CD4-positive, alpha-beta T cell treated with Interferon gamma for 1 hour (primary cell): ENCODE measurements at regions not wholly inside any gene's neighbourhood (a gene's known extent, or its start where the extent isn't known, plus 50 kb on each side); places are given as distances from the start of the nearest gene placed in this dataset.
"Not testable (repeated sequence)": the region's sequence is repeated elsewhere in the genome, so short reads cannot be mapped to it uniquely, and the experiment has no call there.

Experiments used
- DNase-seq: peaks from one replicate; pipeline ENCODE4 v3.0.0-alpha.2; 2020

DNA sequence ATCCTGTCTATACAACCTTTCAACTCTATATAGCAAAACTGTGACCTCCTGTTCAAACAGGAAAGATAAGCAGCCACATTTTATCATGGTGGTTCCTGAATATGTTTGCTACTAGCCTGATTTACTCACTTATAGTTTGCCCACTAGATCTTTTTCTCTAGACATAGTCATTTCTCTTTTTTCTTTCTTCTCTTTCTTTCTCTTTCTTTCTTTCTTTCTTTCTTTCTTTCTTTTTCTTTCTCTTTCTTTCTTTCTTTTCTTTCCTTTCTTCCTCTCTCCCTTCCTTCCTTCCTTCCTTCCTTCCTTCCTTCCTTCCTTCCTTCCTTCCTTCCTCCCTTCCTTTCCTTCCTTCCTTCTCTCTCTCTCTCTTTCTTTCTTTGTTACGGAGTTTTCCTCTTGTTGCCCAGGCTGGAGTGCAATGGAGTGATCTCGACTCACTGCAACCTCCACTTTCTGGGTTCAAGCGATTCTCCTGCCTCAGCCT lies 142.0 kb upstream of the TBL1XR1 start:
- DNase-seq: not testable (repeated sequence)

DNA sequence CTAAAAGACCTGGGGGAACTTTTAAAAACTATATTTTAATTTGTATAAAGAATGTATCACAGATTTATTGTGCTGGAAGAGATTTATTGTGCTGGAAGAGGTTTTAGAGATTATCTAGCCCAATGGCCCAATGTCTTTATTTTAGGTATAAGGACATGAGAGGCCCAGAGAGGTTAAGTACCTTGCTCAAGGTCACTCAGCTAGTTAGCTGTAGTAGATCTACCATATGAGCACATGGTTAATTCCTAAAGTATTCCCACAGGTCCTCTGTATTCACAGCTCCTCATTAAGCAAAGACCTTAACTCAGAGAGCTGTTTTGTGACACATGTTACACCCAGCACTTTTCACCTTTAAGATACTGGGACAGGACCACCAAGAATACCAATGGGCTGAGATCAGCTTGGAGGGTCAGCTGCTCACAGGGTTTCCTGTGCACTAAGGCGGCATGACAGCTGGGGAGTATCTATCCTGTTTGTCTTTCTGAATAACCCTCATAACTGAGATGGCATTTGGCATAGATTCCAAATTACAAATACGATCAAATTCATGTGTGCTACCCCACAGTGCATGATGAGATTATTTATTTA lies 143.1 kb upstream of the TBL1XR1 start:
- DNase-seq: no peak

DNA sequence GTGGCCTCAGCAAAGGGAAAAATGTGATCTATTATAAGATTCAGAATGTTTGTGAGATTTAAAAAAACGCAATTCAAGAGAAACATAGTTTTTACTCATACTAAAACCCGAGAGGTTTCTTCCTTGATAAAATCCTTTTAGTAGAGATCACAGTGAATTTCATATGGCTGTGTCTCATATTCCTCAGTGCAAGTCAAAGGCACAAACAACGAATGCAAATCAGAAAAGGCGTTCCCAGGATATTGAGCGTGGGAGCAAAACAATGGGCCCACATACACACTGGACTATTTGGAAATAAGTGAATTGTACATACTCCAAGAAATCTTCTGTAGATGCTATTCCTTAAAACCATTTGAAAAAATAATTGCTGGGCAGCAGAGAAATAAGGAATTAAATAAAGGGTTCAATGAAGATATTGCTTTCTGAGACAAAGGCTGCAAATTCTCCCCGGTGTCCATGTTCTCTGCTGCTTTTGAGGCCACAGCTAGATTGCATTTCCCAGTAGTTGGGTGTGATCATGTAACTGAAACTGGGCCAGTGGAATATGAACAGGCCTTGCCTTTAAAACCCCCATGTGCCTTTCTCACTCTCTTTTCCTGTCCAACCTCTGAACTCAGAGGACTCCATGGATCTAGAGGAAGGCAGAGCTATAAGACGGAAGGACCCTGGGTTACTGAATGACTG lies 144.6 kb upstream of the TBL1XR1 start:
- no peak for DNase-seq

DNA sequence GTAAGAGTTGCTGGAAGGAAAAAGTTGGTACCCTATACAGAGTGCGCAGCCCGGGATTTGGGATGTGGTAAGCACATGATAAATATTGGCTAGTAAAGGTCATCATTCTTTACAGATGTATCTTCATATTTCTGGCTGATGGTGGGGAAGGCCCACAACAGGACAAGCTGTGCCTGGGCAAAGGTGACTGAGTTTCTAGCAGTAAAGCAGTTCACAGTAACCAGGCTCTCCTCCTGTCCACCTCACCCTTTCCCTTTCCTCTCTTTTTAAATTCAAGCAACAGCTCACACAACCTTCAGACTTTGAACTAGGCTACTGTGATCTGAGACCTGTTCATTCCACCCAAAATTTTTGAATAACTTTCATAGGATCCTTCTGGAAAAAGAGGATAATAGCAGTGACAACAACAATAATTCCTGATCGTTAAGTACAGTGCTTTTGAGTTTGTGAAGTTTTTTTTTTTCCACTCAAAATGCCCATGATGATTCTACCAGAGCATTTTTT lies 145.9 kb upstream of the TBL1XR1 start:
- no peak for DNase-seq

DNA sequence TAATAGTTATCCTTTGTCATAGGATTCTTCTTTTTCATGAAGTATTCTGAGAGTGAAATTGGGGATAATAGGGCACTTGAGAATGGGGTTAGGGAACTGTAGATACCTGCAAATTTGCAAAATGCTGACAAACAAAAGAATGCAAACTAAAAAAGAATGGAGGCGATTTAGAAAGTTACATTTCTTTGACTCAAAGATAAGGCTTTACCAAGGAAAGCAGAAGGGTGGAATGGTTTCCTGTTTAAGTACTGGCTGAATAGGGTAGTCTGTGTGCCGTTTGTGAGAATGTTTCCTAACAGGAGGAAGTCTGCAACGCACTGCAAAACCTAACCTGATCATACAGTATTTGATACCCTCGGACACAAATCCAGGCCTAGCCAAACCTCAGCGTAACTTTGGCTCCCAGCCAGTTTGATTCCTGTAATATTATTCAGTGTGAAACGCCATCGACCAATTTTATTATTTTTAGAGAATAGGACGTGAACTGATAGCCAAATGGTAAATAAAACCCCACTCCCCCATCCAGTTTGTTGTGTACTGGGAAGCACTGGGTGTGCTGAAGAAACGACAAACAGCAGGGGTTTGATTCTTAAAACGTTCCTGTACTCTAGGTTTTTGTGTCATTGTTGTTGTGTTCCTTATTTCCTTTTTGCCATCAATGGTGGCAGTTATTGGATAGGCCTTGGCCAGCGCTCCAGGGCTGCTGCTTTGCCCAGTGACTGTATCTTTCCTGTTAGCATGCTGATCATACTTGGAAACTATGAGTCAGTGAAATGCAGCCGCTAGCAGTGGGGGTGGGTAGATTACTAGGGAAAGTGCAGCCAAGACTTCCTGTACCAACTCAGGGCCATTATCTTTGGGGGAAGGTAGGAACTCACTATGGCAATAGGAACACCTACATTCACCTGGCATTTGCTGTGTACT lies 148.0 kb upstream of the TBL1XR1 start:
- DNase-seq: peak; percentile 58

DNA sequence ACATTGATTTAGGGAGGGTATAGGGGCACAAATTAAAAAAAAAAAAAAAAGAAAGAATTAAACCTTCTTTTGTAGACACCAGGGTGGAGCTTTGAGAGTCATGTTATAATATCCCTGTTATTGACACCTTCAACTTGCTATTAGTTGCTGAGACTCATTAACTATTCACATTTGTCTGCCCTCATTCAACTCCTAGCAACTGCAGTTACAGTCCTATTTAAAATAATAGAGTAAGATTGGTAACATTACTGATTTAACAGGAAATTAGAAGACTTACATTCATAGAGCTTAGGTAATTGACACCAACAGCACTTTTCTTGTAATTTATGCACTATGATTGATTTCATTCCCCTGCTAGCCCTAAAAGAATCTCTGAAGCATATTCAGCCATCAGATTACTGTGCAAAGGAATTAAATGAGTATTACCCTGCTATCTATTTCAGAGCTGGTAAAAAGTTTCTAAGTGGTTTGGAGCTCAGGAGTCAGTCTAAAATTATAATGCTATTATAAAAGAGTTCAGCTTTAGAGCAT lies 148.8 kb upstream of the TBL1XR1 start:
- no peak for DNase-seq

DNA sequence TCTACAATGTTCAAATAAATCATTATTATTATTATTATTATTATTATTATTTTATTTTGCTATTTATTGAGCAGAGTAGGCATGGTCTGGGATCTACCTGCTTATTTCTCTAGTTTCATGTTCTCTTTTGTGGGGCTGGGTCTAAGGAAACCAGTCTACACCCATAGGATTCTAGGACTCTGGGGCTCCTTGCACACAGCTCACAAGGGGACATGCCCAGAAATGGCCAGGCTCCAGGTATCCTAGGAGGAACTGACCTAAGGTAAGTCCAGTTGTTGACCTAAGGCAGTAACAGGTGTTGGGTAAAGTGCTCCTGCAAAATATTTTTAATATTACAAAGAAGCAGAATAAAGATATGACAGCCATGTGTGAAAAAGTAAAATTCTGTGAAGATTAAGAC lies 149.6 kb upstream of the TBL1XR1 start:
- no peak for DNase-seq

DNA sequence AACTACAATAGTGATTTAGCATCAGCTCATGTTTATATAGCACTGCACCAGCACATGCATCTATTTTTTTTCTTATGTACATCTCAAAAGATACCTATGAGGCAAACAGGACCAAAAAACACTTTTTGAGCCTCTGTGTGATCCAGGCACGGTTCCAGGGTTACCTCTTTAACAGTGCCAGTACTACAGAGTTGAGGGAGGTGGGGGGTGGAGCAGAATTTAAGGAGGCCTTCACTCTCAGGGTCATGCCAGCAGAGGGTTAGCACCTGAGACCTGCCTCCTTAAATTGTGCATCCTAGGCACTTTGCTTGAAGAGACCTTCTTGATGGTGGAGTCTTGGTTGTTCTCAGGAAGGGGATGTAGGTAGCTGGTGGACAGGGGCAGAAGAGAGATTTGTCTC lies 150.3 kb upstream of the TBL1XR1 start:
- no peak for DNase-seq

DNA sequence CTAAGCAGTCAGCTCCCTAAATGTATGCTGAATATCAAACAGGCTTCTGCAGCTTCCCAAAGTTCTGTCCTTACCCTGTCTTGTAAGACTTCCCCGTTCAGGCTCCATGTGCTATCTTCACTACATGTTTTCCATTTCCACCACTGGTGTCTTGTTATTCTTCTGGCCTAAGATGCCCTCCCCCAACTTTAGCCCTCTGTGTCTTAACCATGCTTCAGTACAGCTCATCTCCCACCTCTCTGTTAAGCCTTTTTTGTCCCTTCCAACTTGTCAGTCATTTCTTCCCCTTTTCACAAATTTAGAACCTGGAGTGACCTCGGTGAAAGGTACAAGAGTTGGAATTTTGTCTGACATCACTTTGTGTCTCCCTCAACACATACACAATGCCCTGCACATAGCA lies 151.7 kb upstream of the TBL1XR1 start:
- no peak for DNase-seq

DNA sequence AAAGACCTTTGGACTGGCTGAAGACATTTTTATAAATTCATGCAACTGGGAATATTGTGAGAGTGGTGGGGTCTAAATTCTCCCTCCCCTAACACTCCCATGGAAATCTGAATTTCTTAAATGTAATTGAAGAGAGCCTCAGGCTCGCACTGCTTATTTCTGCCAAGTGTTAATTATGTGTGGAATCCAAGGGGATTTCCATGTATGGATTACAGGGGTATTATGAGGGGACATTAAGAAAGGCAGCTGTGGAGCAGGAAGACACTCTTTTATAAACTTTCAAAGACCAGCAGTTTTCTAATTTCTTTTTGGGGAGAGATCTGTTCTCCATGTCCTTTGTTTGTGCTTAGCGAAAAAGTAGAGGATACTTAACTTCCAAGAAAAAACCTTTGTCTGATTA lies 152.1 kb upstream of the TBL1XR1 start:
- DNase-seq: no peak

DNA sequence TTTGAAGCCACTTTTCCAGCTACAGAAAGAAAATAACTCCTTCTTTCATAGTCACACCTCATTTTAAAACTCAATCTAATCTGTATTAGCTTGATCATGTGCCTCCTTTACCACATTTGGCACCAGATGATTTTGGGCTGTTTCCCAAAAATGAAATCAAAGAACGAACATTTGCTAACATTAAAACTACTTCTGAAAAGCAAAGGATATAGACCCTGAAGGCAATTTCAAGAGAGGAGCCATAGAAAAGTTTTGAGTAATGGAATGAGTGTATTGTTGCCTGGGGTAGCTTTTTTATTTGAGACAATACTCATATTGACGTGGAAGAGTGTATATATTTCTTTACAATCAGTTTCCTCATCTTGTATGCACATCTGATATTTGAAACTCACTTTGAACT lies 152.8 kb upstream of the TBL1XR1 start:
- DNase-seq: no peak

DNA sequence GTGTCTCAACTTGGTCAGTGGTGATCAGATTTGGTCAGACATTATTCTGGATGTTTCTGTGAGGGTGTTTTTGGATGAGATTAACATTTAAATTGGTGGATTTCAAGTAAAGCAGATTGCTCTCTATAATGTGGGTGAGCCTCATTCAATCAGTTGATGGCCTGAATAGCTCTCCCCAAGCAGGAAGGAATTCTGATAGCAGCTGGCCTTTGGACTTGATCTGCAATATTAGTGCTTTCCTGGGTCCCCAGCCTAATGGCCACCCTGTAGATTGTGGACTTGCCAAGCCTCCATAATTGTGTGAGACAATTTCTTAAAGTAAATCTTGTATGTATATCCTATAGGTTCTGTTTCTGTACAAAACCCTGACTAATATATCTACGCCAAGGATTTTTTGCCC lies 153.9 kb upstream of the TBL1XR1 start:
- DNase-seq: no peak

DNA sequence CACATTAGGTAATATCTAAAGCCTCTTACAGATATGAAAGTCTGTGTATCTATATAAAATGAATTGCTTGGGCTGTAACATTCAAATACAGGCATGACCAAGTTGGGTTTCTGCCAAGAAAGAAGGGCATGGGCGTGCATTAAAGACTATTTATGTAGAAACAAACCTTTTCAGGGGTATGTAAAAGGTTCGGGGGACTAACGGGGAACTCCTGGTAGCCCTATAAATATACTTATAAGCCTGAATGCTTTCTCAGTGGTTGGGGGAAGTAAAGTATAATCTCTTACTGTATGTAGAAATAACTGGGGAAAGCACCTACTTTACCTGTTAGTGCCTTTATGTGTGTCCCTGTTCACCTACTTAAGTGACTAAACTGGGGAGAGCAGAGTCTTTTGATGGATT lies 154.5 kb upstream of the TBL1XR1 start:
- DNase-seq: peak; percentile 21

DNA sequence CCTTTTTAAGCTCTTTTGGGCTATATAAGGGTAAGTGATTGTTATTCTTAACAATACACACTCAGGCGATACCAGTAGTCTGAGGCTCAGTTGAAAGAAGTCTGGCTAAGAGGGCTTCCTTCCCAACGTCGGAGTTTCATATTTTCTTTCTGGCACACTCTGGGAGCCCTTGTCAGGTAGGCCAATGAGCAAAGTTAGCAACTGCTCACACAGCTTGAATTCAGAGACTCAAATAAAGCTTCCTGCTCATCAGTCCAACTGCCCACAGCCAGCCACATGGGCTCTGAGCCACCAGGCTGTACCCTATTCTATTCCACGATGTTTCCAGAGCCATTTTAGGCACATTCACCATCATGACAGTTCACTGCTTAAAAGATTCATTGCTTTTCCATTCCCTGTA lies 155.1 kb upstream of the TBL1XR1 start:
- DNase-seq: no peak

DNA sequence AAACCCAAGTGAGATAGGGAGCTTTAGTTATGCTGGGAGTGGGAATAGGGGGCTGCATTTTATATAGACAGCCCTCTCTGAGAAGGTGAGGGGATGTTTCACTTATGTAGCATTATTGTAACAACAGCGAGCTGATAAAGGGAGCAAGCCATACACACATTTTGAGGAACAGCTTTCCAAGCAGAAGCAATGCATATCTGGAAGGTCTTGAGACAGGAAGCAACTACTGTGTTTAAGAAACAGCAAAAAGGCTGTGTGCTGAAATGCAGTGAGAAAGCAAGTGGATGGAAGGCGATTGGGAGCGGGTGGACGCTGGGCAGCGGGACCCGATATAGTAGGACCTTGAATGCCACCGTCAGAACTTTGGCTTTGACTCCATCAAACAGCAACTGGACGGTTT lies 155.9 kb upstream of the TBL1XR1 start:
- no peak for DNase-seq

DNA sequence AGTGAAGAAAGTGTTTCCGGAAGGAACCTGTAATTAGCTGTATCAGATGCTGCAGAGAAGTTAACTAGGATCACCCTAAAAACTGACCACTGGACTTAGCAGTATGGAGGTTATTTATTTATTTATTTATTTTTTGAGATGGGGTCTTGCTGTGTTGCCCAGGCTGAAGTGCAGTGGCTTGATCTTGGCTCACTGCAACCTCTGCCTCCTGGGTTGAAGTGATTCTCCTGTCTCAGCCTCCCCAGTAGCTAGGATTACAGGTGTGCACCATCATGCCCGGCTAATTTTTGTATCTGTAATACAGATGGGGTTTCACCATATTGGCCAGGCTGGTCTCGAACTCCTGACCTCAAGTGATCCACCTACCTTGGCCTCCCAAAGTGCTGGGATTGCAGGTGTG lies 156.6 kb upstream of the TBL1XR1 start:
- not testable (repeated sequence) for DNase-seq

DNA sequence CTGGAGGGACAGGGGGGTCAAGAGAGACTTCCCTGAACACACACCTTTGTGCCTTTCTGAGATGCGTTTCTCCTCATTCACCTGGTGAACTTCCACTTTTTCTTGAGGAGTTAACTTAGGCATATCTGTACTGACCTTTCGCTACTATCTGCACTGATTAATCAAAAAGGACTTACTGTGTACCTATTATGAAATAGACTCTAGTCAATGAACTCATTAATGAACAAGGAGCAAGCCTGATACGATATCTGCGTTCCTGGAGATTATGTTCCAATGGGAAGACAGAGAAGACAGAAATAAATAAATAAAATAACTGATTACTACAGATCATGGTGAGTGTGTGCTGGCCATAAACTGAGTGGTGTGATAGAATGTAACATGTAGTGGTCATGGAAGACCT lies 157.2 kb upstream of the TBL1XR1 start:
- DNase-seq: no peak

DNA sequence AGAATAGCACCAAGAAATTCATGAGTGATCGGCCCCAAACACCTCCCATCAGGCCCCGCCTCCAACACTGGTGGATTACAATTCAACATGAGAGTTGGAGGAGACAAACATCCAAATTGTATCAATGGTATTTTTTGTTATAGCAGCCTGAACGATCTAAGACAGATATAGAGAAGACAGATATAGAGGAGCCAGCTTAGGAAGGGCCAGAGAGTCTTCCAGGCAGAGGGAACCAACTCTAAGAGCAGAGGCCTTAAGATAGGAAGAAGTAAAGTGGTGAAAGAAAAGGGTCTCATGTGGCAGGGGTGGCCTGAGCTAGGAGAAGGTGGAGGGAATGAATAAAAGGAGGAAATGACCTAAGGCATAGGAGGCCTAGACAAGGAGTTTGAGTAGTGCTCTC lies 158.8 kb upstream of the TBL1XR1 start:
- no peak for DNase-seq

DNA sequence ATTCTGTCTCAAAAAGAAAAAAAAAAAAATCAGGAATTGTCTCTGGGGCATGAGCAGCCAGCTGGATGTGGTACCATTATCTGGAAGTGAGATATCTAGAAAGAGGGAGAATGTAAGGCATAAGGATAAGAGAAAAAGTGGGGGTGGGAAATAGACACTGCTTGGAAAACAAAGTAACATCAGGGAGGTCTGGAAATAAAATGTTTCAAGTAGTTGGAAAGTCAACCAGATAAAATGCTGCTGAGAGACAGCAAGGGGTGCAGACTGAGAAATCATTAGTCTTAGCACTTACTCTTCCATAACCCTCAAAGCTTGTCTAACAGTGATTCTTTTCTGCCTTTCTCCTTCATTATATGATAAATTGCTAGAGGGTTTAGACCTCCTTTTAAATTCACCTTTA lies 159.7 kb upstream of the TBL1XR1 start:
- DNase-seq: no peak

DNA sequence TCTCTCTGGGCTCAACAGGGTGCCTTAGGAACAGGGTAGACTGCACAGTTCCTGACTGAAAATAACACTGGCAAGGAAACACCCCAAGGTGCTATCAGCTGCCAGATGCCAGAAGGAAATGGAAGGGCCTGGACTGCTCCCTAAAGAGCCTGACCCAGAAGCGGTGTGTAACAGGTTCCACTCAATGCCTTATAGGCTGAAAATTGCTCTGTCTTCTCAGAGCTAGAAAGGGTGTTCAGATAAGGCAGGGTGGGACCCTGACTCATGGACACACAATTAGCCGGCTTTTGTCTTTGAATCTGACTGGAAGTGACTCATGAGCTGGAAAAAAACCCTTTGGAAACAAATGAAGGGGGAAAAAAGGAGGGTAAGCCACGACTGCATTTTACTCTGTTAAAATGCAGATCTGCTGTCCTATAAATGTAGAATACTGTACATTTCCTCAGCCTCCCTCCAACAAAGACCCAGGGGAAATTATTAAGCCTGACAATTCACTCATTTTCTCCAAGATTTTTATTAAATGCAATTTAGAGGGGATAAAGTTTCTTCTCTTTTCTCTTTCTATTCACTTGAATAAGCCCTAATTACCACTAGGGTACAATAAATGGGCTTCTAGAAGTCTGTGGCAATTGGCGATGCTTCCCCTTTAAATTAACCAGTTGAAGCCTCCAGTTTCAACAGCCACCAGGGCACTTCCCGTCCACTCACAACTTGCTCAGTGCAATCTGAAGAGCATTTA lies 160.2 kb upstream of the TBL1XR1 start:
- peak; percentile 11 for DNase-seq

DNA sequence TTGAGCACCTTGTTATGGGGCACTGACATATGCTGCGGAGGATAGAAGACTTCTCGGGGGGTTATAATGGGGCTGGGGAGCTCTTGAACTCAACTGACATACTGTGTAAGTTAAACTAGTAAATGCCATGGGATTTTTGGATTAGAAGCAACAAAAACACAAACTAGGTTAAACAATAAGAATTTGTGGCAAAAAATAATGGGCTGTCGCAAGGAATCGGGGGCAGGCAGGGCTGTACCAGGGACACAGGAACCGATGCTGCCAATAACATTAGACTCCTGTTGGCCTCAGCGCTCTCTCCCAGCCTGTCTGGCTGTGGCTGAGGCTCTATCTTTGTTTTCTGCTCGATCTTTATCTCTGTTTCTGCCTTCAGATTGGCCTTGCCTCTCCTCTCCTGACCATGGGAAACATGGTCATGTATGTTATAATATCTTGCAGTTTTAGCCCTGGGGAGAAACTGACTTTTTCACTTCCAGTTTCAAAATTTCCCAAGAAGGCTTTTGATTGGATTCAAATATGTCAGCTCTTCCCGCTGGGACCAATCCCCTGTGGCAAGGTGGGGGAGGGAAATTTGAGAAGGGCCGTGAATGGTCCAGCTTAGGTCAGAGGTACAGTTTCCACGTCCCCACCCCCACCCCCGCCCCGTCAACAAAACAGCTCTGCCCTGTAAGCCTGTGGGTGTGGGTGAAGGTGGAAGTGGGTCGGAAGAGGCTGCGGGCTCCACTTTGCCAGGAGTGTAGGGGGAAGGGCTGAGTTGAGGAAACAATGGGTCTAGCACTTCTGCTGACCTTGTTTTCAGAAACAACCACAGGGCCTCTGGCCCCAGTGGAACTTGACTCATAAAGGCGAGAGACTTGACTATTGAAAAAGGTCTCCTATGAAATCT lies 161.1 kb upstream of the TBL1XR1 start:
- peak; percentile 86 for DNase-seq
